ENCODE measurements at regions not wholly inside any gene's neighbourhood (a gene's known extent, or its start where the extent isn't known, plus 50 kb on each side); places are given as distances from the start of the nearest gene placed in this dataset.

GRCh38 chr4:45188501-45188900, 462.1 kb upstream of the GNPDA2 start:
- no peak for TF ChIP-seq CTCF (IDR thresholded peaks at IDR 0.05; ENCODE audit: low read depth, low read length, poor library complexity, severe bottlenecking)
- TF ChIP-seq EZH2phosphoT487 (IDR thresholded peaks at IDR 0.05; ENCODE audit: borderline replicate concordance, low read length), result no peak

All from DOHH2 (cell line).